ENCODE measurements at regions not wholly inside any gene's neighbourhood (a gene's known extent, or its start where the extent isn't known, plus 50 kb on each side); places are given as distances from the start of the nearest gene placed in this dataset.

DNA sequence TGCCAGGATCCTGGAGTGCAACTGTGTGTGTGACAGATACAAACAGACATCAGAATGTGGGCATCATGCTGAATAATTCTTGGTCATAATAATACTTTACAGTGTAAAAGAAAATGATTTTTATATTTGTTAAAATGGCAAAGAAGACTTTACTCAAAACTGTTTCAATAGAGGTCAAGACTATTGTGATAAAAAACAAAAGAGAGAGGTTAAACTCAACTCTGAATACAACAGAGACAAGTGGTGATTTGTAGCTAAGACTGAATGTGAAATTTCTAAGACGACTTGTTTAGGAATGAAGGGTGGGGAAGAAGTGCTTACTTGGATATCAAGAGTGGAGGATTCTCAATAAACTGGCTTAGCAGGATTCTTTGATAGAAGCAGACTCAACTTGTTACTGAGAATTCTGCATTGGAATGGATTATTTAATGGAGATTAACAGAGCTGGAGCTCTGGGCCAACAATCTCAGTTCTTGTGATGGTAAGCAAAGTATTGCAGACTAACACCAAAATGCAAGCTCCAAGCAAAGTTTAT, 457.4 kb upstream of the CDH18 start:
- no peaks in the 10 kb centered on the region for H4K20me1 ChIP-seq (ENCODE audit: control insufficient read depth, extremely low read depth, insufficient read depth, low read length)
- H3K27me3 ChIP-seq (ENCODE audit: control insufficient read depth, insufficient read depth, low read length): no peaks in the 10 kb centered on the region
- H3K27ac ChIP-seq (ENCODE audit: insufficient read depth, low read length): no peak overlapping the region
- no peaks in the 10 kb centered on the region for H3K79me2 ChIP-seq (ENCODE audit: control insufficient read depth, insufficient read depth, low read length)
- no peak overlapping the region for H2AFZ ChIP-seq (ENCODE audit: low read length)
- TF ChIP-seq EZH2 (IDR thresholded peaks at IDR 0.05; ENCODE audit: low read length, missing control alignments) (no peak), CTCF (conservative IDR thresholded peaks at IDR 0.05 in 1 of 2, IDR thresholded peaks at IDR 0.05 in 1 of 2; ENCODE audit: low read depth in 1 of 2, low read length in 2 of 2) (no peak)
- no peak overlapping the region for H3K9ac ChIP-seq (ENCODE audit: insufficient read depth, low read length)
- DNase-seq (ENCODE audit: low read depth in 2 of 2): no peak
- no peaks in the 10 kb centered on the region for H3K9me3 ChIP-seq (ENCODE audit: control insufficient read depth, insufficient read depth, low read depth, low read length)
- H3K4me1 ChIP-seq (ENCODE audit: control insufficient read depth, extremely low read depth, insufficient read depth, low read length): no peaks in the 10 kb centered on the region
- H3K4me2 ChIP-seq (ENCODE audit: extremely low read depth, insufficient read depth, low read length): no peak overlapping the region
- H3K4me3 ChIP-seq (replicated peaks in 1 of 4; ENCODE audit: control extremely low read depth in 1 of 4, insufficient read depth in 1 of 4, low read depth in 3 of 4, low read length in 4 of 4): no peak overlapping the region
- no peaks in the 10 kb centered on the region for H3K36me3 ChIP-seq (ENCODE audit: control insufficient read depth, insufficient read depth, low read length)

GRCh38 chr5:20434786-20435185, 446.8 kb upstream of the CDH18 start:
- TF ChIP-seq EZH2 (IDR thresholded peaks at IDR 0.05; ENCODE audit: low read length, missing control alignments) (no peak), CTCF (conservative IDR thresholded peaks at IDR 0.05 in 1 of 2, IDR thresholded peaks at IDR 0.05 in 1 of 2; ENCODE audit: low read depth in 1 of 2, low read length in 2 of 2) (no peak)
- Histone ChIP-seq H2AFZ (ENCODE audit: low read length) (no peak overlapping the region), H3K4me3 (replicated peaks in 1 of 4; ENCODE audit: control extremely low read depth in 1 of 4, insufficient read depth in 1 of 4, low read depth in 3 of 4, low read length in 4 of 4) (no peak overlapping the region), H3K79me2 (ENCODE audit: control insufficient read depth, insufficient read depth, low read length) (no peaks in the 10 kb centered on the region), H3K9ac (ENCODE audit: insufficient read depth, low read length) (no peak overlapping the region), H3K27ac (ENCODE audit: insufficient read depth, low read length) (no peak overlapping the region), H3K27me3 (ENCODE audit: control insufficient read depth, insufficient read depth, low read length) (no peaks in the 10 kb centered on the region), H4K20me1 (ENCODE audit: control insufficient read depth, extremely low read depth, insufficient read depth, low read length) (no peaks in the 10 kb centered on the region), H3K4me2 (ENCODE audit: extremely low read depth, insufficient read depth, low read length) (no peak overlapping the region), H3K4me1 (ENCODE audit: control insufficient read depth, extremely low read depth, insufficient read depth, low read length) (no peaks in the 10 kb centered on the region), H3K9me3 (ENCODE audit: control insufficient read depth, insufficient read depth, low read depth, low read length) (no peaks in the 10 kb centered on the region), H3K36me3 (ENCODE audit: control insufficient read depth, insufficient read depth, low read length) (no peaks in the 10 kb centered on the region)
- DNase-seq (ENCODE audit: low read depth in 2 of 2): no peak

GRCh38 chr5:20420991-20421595, 433.1 kb upstream of the CDH18 start:
- no peaks in the 10 kb centered on the region for H4K20me1 ChIP-seq (ENCODE audit: control insufficient read depth, extremely low read depth, insufficient read depth, low read length)
- H3K4me1 ChIP-seq (ENCODE audit: control insufficient read depth, extremely low read depth, insufficient read depth, low read length): no peaks in the 10 kb centered on the region
- no peaks in the 10 kb centered on the region for H3K27me3 ChIP-seq (ENCODE audit: control insufficient read depth, insufficient read depth, low read length)

More at GRCh38 chr5:20420991-20421595, 433.1 kb upstream of the CDH18 start:
- no peak overlapping the region for H3K27ac ChIP-seq (ENCODE audit: insufficient read depth, low read length)
- no peaks in the 10 kb centered on the region for H3K36me3 ChIP-seq (ENCODE audit: control insufficient read depth, insufficient read depth, low read length)
- no peak overlapping the region for H3K4me2 ChIP-seq (ENCODE audit: extremely low read depth, insufficient read depth, low read length)
- no peak overlapping the region for H3K9ac ChIP-seq (ENCODE audit: insufficient read depth, low read length)
- no peak for DNase-seq (ENCODE audit: low read depth in 2 of 2)
- TF ChIP-seq CTCF (conservative IDR thresholded peaks at IDR 0.05 in 1 of 2, IDR thresholded peaks at IDR 0.05 in 1 of 2; ENCODE audit: low read depth in 1 of 2, low read length in 2 of 2): no peak
- no peak for TF ChIP-seq EZH2 (IDR thresholded peaks at IDR 0.05; ENCODE audit: low read length, missing control alignments)
- no peak overlapping the region for H2AFZ ChIP-seq (ENCODE audit: low read length)
- H3K79me2 ChIP-seq (ENCODE audit: control insufficient read depth, insufficient read depth, low read length): no peaks in the 10 kb centered on the region
- H3K4me3 ChIP-seq (replicated peaks in 1 of 4; ENCODE audit: control extremely low read depth in 1 of 4, insufficient read depth in 1 of 4, low read depth in 3 of 4, low read length in 4 of 4): no peak overlapping the region
- H3K9me3 ChIP-seq (ENCODE audit: control insufficient read depth, insufficient read depth, low read depth, low read length): no peaks in the 10 kb centered on the region

Measured in fibroblast of lung (primary cell).